ENCODE measurements at regions not wholly inside any gene's neighbourhood (a gene's known extent, or its start where the extent isn't known, plus 50 kb on each side); places are given as distances from the start of the nearest gene placed in this dataset.

- Mint-ChIP-seq H3K9me3 (ENCODE audit: low read depth) (no peaks in the 10 kb centered on the region), H3K4me1 (ENCODE audit: low read depth) (no peaks in the 10 kb centered on the region), H3K4me3 (no peak overlapping the region), H3K27me3 (peaks cover 4% of the 10 kb centered on the region), H3K36me3 (no peaks in the 10 kb centered on the region), H3K27ac (no peak overlapping the region)
Observed at GRCh38 chr9:78575081-78575480, 278.2 kb downstream of the PSAT1 start.

DNA sequence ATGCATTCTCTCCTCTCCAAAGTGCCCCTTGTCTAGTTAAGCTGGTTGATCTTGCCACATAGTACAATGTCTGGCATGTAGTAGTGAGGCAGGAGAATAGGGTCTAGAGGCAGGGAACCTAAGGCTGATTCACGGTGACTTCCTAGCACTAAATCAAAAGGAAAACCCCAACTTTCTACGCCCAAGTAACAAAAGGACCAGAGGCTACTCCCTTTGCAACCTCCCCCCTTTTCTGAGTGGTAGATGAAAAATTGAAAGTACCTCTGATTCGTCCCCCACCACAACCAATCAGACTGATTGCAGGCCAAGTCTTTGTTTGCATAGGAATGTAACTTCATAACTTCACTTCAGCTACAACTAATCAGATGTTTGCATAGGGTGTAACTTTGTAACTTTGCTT, 278.8 kb downstream of the PSAT1 start:
- Mint-ChIP-seq H3K27ac (no peak overlapping the region), H3K4me1 (ENCODE audit: low read depth) (no peaks in the 10 kb centered on the region), H3K27me3 (peaks cover 4% of the 10 kb centered on the region)

GRCh38 chr9:78577156-78577906, 280.4 kb downstream of the PSAT1 start:
- Mint-ChIP-seq H3K4me1 (ENCODE audit: low read depth) (no peaks in the 10 kb centered on the region), H3K4me3 (no peak overlapping the region), H3K36me3 (no peaks in the 10 kb centered on the region), H3K9me3 (ENCODE audit: low read depth) (no peaks in the 10 kb centered on the region), H3K27ac (no peak overlapping the region), H3K27me3 (peaks cover 5% of the 10 kb centered on the region)

More for the DNA sequence above, 278.8 kb downstream of the PSAT1 start:
- Mint-ChIP-seq H3K36me3 (no peaks in the 10 kb centered on the region), H3K9me3 (ENCODE audit: low read depth) (no peaks in the 10 kb centered on the region), H3K4me3 (no peak overlapping the region)

GRCh38 chr9:78578072-78578471, 281.1 kb downstream of the PSAT1 start:
- Mint-ChIP-seq H3K27me3 (peaks cover 5% of the 10 kb centered on the region), H3K36me3 (no peaks in the 10 kb centered on the region), H3K9me3 (ENCODE audit: low read depth) (no peaks in the 10 kb centered on the region), H3K27ac (no peak overlapping the region), H3K4me1 (ENCODE audit: low read depth) (no peaks in the 10 kb centered on the region), H3K4me3 (no peak overlapping the region)

DNA sequence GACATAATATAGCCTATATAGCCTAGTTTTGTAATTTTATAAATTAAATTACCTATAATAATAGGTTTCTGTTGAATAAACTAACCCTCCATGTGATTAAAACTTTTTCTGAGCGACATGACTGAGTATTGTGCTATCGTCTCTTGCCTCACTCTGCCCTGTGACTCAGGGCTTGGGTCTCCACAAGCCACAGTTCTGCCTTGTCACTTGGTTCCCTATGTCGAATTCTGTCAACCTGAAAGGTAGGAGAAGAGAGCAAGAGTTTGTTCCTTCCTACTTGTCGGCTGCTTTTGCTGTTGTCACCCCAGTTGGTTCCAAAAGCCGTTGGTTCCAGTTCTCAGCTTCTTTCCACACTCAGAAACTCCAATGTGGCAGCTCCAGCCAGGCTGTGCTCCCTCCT, 285.9 kb downstream of the PSAT1 start:
- Mint-ChIP-seq H3K9me3 (ENCODE audit: low read depth) (no peaks in the 10 kb centered on the region), H3K36me3 (no peaks in the 10 kb centered on the region), H3K27ac (no peak overlapping the region), H3K4me1 (ENCODE audit: low read depth) (no peaks in the 10 kb centered on the region), H3K27me3 (peaks cover 6% of the 10 kb centered on the region), H3K4me3 (no peak overlapping the region)

DNA sequence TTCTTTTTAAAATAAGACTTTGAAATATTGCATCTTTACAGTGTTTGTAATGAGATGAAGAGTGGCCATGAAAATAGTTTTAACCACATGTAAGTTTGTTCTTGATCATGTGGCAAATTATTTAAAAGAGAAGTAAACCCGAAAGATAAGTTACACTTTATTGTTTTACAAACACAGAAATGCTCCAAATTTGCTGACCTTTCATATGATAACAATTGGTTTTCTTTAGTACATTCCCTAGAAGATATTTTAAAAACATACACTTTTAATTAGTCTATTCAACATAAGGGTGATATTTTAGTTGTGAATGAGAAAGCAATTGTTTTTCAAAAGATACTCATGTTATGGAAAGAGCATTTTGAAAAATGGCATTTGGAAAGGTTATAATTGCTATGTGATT, 287.7 kb downstream of the PSAT1 start:
- H3K4me1 Mint-ChIP-seq (ENCODE audit: low read depth), result no peaks in the 10 kb centered on the region
- H3K36me3 Mint-ChIP-seq, result no peaks in the 10 kb centered on the region
- no peak overlapping the region for H3K27ac Mint-ChIP-seq
- H3K9me3 Mint-ChIP-seq (ENCODE audit: low read depth), result peaks cover under 1% of the 10 kb centered on the region
- no peak overlapping the region for H3K4me3 Mint-ChIP-seq
- peaks cover 4% of the 10 kb centered on the region for H3K27me3 Mint-ChIP-seq

DNA sequence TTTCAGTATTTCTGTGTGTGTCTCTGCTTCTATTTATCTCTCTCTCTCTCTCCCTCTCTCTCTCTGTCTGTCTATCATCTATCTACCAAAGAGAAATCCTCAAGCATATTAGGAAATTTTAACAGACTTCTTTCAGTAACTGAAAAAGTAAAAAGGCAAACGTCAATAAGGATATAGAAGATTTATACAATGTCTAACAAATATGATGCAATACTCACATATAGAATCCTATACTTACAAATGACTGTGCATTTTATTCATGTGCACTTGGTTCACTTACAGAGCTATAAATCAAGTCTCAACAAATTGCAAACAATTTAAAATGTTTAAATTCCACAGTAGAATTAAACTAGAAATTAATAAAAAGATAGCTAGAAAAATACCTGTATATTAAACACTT, 289.0 kb downstream of the PSAT1 start:
- Mint-ChIP-seq H3K36me3 (no peaks in the 10 kb centered on the region), H3K9me3 (ENCODE audit: low read depth) (peaks cover 4% of the 10 kb centered on the region), H3K27me3 (peaks cover 4% of the 10 kb centered on the region), H3K4me1 (ENCODE audit: low read depth) (no peaks in the 10 kb centered on the region), H3K4me3 (no peak overlapping the region), H3K27ac (no peak overlapping the region)

GRCh38 chr9:78590068-78590467, 293.1 kb downstream of the PSAT1 start:
- no peak overlapping the region for H3K4me3 Mint-ChIP-seq
- peaks cover 4% of the 10 kb centered on the region for H3K9me3 Mint-ChIP-seq (ENCODE audit: low read depth)
- H3K27ac Mint-ChIP-seq, result no peak overlapping the region
- H3K36me3 Mint-ChIP-seq, result no peaks in the 10 kb centered on the region
- peaks cover 3% of the 10 kb centered on the region for H3K27me3 Mint-ChIP-seq
- no peaks in the 10 kb centered on the region for H3K4me1 Mint-ChIP-seq (ENCODE audit: low read depth)

GRCh38 chr9:78592811-78593210, 295.9 kb downstream of the PSAT1 start:
- Mint-ChIP-seq H3K4me3 (no peak overlapping the region), H3K36me3 (no peaks in the 10 kb centered on the region), H3K4me1 (ENCODE audit: low read depth) (no peaks in the 10 kb centered on the region), H3K27ac (no peak overlapping the region), H3K27me3 (peaks cover 2% of the 10 kb centered on the region), H3K9me3 (ENCODE audit: low read depth) (peaks cover 4% of the 10 kb centered on the region)

GRCh38 chr9:78595200-78595945, 298.4 kb downstream of the PSAT1 start:
- Mint-ChIP-seq H3K27ac (no peak overlapping the region), H3K36me3 (no peaks in the 10 kb centered on the region), H3K4me3 (no peak overlapping the region), H3K4me1 (ENCODE audit: low read depth) (no peaks in the 10 kb centered on the region), H3K27me3 (peaks cover 15% of the 10 kb centered on the region), H3K9me3 (ENCODE audit: low read depth) (no peaks in the 10 kb centered on the region)

- Mint-ChIP-seq H3K4me1 (ENCODE audit: low read depth) (no peaks in the 10 kb centered on the region), H3K27ac (no peak overlapping the region), H3K9me3 (ENCODE audit: low read depth) (no peaks in the 10 kb centered on the region), H3K27me3 (peaks cover 15% of the 10 kb centered on the region), H3K4me3 (no peak overlapping the region), H3K36me3 (no peaks in the 10 kb centered on the region)
Observed at GRCh38 chr9:78596346-78596745, 299.4 kb downstream of the PSAT1 start.

DNA sequence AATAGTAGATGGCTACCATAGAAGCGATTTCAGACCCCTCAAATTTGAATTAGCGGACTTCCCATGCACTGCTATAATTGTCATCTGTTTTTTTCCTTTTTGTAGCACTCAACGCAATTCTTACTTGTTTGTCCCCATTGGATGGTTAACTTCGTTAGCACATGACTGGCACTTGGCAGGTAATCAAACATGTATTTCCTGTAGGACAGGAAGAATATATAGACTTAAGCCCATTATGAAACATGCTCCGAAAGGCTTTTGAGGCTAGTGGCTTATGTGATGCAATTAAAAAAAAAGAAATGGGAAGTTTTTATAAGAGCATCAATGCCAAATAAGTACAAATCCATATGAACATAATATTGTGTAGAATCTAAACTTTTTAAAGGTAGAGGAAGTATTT, 301.2 kb downstream of the PSAT1 start:
- Mint-ChIP-seq H3K4me3 (no peak overlapping the region), H3K27ac (no peak overlapping the region), H3K27me3 (peaks cover 17% of the 10 kb centered on the region), H3K4me1 (ENCODE audit: low read depth) (no peaks in the 10 kb centered on the region), H3K9me3 (ENCODE audit: low read depth) (no peaks in the 10 kb centered on the region), H3K36me3 (no peaks in the 10 kb centered on the region)

GRCh38 chr9:78599926-78600325, 303.0 kb downstream of the PSAT1 start:
- no peak overlapping the region for H3K4me3 Mint-ChIP-seq
- H3K27me3 Mint-ChIP-seq, result peaks cover 19% of the 10 kb centered on the region
- H3K9me3 Mint-ChIP-seq (ENCODE audit: low read depth), result no peaks in the 10 kb centered on the region
- no peak overlapping the region for H3K27ac Mint-ChIP-seq
- no peaks in the 10 kb centered on the region for H3K4me1 Mint-ChIP-seq (ENCODE audit: low read depth)
- no peaks in the 10 kb centered on the region for H3K36me3 Mint-ChIP-seq

DNA sequence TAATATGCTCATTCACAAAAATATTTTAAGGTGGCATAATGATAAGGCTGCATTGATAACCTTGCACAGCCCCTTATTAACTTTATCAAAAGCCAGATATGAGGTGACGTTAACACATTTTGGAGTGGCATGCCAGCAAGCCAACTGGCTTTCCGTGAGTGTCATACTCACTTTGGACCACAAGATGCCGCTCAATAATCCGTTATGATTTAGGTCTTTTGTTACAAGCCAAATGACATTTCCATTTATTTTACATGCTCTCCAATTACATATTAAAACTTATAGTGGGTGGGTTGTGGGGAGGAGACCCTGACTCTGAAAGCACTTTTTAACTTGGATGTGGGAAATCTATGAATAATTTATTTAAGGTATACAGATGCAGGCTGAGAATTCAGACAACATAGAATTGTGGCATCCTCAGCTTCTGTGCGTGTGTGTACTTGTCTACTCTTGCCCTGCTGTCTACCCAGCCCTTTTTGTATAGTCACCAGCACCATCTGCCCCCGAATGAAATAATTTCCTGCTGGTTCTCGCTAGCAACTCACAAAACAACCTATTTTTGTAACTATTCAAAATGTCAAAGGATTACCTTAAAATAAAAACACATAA, 305.1 kb downstream of the PSAT1 start:
- H3K27ac Mint-ChIP-seq, result no peak overlapping the region
- H3K4me3 Mint-ChIP-seq, result no peak overlapping the region
- H3K9me3 Mint-ChIP-seq (ENCODE audit: low read depth), result no peaks in the 10 kb centered on the region
- no peaks in the 10 kb centered on the region for H3K4me1 Mint-ChIP-seq (ENCODE audit: low read depth)
- H3K36me3 Mint-ChIP-seq, result no peaks in the 10 kb centered on the region
- H3K27me3 Mint-ChIP-seq, result peaks cover 19% of the 10 kb centered on the region
